K562 (cell line): ENCODE measurements at regions not wholly inside any gene's neighbourhood (a gene's known extent, or its start where the extent isn't known, plus 50 kb on each side); places are given as distances from the start of the nearest gene placed in this dataset.

ENCODE experiments used
- ARID1B ChIP-seq: fragments of 450-650 bp; IDR thresholded peaks from 2 replicates; pipeline ENCODE4 v1.6.1; 2016; ENCODE audit warnings: antibody characterized with exemption, mild to moderate bottlenecking, inconsistent platforms
- BRF1 ChIP-seq: IDR thresholded peaks from 3 replicates; pipeline ENCODE4 v1.6.1; 2011; ENCODE audit warnings: borderline replicate concordance, mild to moderate bottlenecking; ENCODE audit not compliant: insufficient read length; ENCODE audit errors: extremely low read depth
- CBX2 ChIP-seq: fragments of 200-600 bp; sonication (generic); IDR thresholded peaks from one replicate; pipeline ENCODE4 v1.6.1; 2012; ENCODE audit warnings: mild to moderate bottlenecking, low read length, inconsistent platforms; ENCODE audit not compliant: insufficient read depth, poor library complexity, severe bottlenecking
- CHD1 ChIP-seq: fragments of 200-600 bp; sonication (generic); IDR thresholded peaks from one replicate; pipeline ENCODE4 v1.6.1; 2012; ENCODE audit warnings: mild to moderate bottlenecking, moderate library complexity, low read length, inconsistent platforms
- CHD2 ChIP-seq: IDR thresholded peaks from 2 replicates; pipeline ENCODE4 v1.6.1; 2011; ENCODE audit warnings: low read depth, low read length
- CREBBP ChIP-seq: IDR thresholded peaks from one replicate; pipeline ENCODE4 v1.6.1; 2012; ENCODE audit warnings: low read depth, mild to moderate bottlenecking, control low read depth, inconsistent platforms, low read length
- FOXK2 ChIP-seq, 2 experiments: fragments of 450-650 bp; IDR thresholded peaks in 1 of 2; conservative IDR thresholded peaks in 1 of 2; 2 replicates each; pipeline ENCODE4 v1.6.1; 2016; ENCODE audit warnings: low read depth in 2 of 2, mild to moderate bottlenecking in 1 of 2
- POLR2AphosphoS5 ChIP-seq: IDR thresholded peaks from 2 replicates; pipeline ENCODE4 v1.6.1; 2011; ENCODE audit warnings: mild to moderate bottlenecking, low read depth, low read length, moderate library complexity; ENCODE audit not compliant: control insufficient read depth, insufficient read depth
- RBM39 ChIP-seq: fragments of 200-400 bp; formaldehyde crosslinking; optimal IDR thresholded peaks from 2 replicates; pipeline ENCODE3; 2018; ENCODE audit warnings: low read depth, low read length
- RHOXF2B ChIP-seq: fragments of 250-450 bp; sonication (Bioruptor Pico); conservative IDR thresholded peaks from 2 replicates; pipeline ENCODE4 v1.5.1; 2021
- ZFPM2 ChIP-seq: fragments of 250-450 bp; sonication (Bioruptor Pico); IDR thresholded peaks from 2 replicates; pipeline ENCODE4 v1.5.1; 2022; ENCODE audit warnings: mild to moderate bottlenecking
- ZNF318 ChIP-seq, 2 experiments: fragments of 450-650 bp; IDR thresholded peaks; 2 replicates each; pipeline ENCODE4 v1.6.1; 2016; ENCODE audit warnings: mild to moderate bottlenecking in 2 of 2, borderline replicate concordance in 1 of 2, low read depth in 1 of 2, moderate library complexity in 1 of 2
- ZNF507 ChIP-seq: conservative IDR thresholded peaks from 2 replicates; pipeline ENCODE4 v1.6.1; 2017; ENCODE audit warnings: missing genetic modification characterization, missing compliant biosample characterization
- ZNF76 ChIP-seq: fragments of 250-450 bp; sonication (Bioruptor Pico); IDR thresholded peaks from 2 replicates; pipeline ENCODE4 v1.4.0; 2020; ENCODE audit warnings: mild to moderate bottlenecking, moderate library complexity, borderline replicate concordance
- TF ChIP-seq, protein P1 (sequence below): fragments of 150-350 bp; IDR thresholded peaks from 2 replicates; pipeline ENCODE4 v1.6.1; 2014; ENCODE audit warnings: low read depth, mild to moderate bottlenecking, low read length, borderline replicate concordance
- TF ChIP-seq, protein P2 (sequence below): fragments of 450-650 bp; IDR thresholded peaks from 2 replicates; pipeline ENCODE4 v1.6.1; 2018; ENCODE audit warnings: mild to moderate bottlenecking, low read depth; ENCODE audit not compliant: partially characterized antibody

GRCh38 chr12:76144245-76144549, 59.7 kb upstream of the NAP1L1 start (continued):
- TF ChIP-seq, protein P1, sequence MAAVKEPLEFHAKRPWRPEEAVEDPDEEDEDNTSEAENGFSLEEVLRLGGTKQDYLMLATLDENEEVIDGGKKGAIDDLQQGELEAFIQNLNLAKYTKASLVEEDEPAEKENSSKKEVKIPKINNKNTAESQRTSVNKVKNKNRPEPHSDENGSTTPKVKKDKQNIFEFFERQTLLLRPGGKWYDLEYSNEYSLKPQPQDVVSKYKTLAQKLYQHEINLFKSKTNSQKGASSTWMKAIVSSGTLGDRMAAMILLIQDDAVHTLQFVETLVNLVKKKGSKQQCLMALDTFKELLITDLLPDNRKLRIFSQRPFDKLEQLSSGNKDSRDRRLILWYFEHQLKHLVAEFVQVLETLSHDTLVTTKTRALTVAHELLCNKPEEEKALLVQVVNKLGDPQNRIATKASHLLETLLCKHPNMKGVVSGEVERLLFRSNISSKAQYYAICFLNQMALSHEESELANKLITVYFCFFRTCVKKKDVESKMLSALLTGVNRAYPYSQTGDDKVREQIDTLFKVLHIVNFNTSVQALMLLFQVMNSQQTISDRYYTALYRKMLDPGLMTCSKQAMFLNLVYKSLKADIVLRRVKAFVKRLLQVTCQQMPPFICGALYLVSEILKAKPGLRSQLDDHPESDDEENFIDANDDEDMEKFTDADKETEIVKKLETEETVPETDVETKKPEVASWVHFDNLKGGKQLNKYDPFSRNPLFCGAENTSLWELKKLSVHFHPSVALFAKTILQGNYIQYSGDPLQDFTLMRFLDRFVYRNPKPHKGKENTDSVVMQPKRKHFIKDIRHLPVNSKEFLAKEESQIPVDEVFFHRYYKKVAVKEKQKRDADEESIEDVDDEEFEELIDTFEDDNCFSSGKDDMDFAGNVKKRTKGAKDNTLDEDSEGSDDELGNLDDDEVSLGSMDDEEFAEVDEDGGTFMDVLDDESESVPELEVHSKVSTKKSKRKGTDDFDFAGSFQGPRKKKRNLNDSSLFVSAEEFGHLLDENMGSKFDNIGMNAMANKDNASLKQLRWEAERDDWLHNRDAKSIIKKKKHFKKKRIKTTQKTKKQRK = no peak
- TF ChIP-seq CHD2 = no peak
- TF ChIP-seq ZNF318 (IDR thresholded peaks at IDR 0.05; ENCODE audit: borderline replicate concordance in 1 of 2, low read depth in 1 of 2) = no peak
- peak; percentile 56 for TF ChIP-seq ARID1B
- TF ChIP-seq RBM39 = no peak
- TF ChIP-seq CHD1 = no peak
- no peak for TF ChIP-seq ZNF507 (tag)
- no peak for TF ChIP-seq RHOXF2B (CRISPR knock-in tag)
- TF ChIP-seq CREBBP = no peak
- TF ChIP-seq, protein P2, sequence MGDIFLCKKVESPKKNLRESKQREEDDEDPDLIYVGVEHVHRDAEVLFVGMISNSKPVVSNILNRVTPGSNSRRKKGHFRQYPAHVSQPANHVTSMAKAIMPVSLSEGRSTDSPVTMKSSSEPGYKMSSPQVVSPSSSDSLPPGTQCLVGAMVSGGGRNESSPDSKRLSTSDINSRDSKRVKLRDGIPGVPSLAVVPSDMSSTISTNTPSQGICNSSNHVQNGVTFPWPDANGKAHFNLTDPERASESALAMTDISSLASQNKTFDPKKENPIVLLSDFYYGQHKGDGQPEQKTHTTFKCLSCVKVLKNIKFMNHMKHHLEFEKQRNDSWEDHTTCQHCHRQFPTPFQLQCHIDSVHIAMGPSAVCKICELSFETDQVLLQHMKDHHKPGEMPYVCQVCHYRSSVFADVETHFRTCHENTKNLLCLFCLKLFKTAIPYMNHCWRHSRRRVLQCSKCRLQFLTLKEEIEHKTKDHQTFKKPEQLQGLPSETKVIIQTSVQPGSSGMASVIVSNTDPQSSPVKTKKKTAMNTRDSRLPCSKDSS = no peak
- TF ChIP-seq ZFPM2 (CRISPR knock-in tag) = no peak
- no peak for TF ChIP-seq POLR2AphosphoS5
- peak in 1 of 2 experiments; percentile 52; a peak in 2 of 4 replicates for TF ChIP-seq FOXK2 (conservative IDR thresholded peaks at IDR 0.05 in 1 of 2, IDR thresholded peaks at IDR 0.05 in 1 of 2; ENCODE audit: low read depth in 2 of 2)
- no peak for TF ChIP-seq BRF1
- TF ChIP-seq CBX2 = no peak
- TF ChIP-seq ZNF76 = no peak
